KBM-7 (cell line): ENCODE measurements at regions not wholly inside any gene's neighbourhood (a gene's known extent, or its start where the extent isn't known, plus 50 kb on each side); places are given as distances from the start of the nearest gene placed in this dataset.

Source experiments
- DNase-seq: peaks from one replicate; pipeline ENCODE4 v3.0.0-alpha.2; 2015
- in situ Hi-C: fragments of 300-500 bp; cut with MboI; formaldehyde crosslinking; loops from 2 replicates; pipeline ENCODE4 v1.14.3; 2020; ENCODE audit warnings: low sequenced_read_pairs, low pct_unique_long_range_greater_than_20kb, mixed read lengths

GRCh38 chr1:199696225-199696624, 331.3 kb upstream of the NR5A2 start:
- DNase-seq, result no peak
- in situ Hi-C loops, result loop anchor here (25.0 kb wide), 2 partner anchors 591 to 791 kb away; no protein-coding TSS in a partner anchor

DNA sequence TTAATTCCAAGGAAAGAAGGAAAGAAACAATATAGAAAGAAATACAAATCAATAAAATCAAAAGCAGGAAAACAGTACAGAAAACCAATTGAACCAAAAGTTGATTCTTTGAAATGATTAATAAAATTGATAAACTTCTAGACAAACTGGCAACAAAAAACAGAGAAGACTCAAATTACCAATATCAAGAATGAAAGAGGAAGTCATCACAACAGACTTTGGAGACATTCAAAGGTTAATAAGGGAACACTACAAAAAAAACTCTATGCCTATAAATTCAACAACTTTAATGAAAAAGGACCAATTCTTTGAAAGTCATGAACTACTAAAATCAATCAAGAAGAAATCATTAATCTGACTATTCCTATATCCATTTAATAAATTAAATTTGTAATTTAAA, 329.3 kb upstream of the NR5A2 start:
- in situ Hi-C loops, result loop anchor here (25.0 kb wide), 2 partner anchors 589 to 789 kb away; no protein-coding TSS in a partner anchor
- peak; percentile 14 for DNase-seq

- in situ Hi-C loops, result no loop called here
These were observed 327.0 kb upstream of the NR5A2 start for GRCh38 chr1:199700551-199700950.

GRCh38 chr1:199701726-199702125, 325.8 kb upstream of the NR5A2 start:
- no peak for DNase-seq

More at GRCh38 chr1:199700551-199700950, 327.0 kb upstream of the NR5A2 start:
- no peak for DNase-seq

DNA sequence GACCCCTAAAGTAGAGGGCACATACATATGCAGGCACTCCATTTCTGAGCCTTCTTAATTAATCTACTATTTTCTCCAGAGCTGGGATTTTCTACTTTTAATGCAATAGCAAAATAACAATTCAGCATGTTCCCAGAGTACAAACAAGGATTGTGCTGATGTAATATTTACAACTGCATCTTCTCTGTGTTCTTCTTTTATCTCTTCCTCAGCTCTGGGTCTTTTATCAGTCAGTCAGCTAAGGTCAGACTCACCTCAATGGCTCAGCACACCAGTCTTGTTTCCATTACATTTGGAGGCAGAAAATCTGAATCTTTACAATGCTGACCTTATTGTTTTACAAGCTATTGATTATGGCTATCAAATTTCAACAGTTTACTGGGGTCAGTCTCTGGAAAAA, 323.3 kb upstream of the NR5A2 start:
- in situ Hi-C loops, result no loop called here
- DNase-seq, result no peak

More at GRCh38 chr1:199701726-199702125, 325.8 kb upstream of the NR5A2 start:
- in situ Hi-C loops, result no loop called here

GRCh38 chr1:199705825-199706224, 321.7 kb upstream of the NR5A2 start:
- in situ Hi-C loops, result no loop called here
- no peak for DNase-seq

- DNase-seq, result no peak
- in situ Hi-C loops, result no loop called here
These were observed 320.5 kb upstream of the NR5A2 start for GRCh38 chr1:199706826-199707606.

- in situ Hi-C loops, result no loop called here
- DNase-seq, result no peak
These were observed 316.5 kb upstream of the NR5A2 start for GRCh38 chr1:199710974-199711373.

- no peak for DNase-seq
- in situ Hi-C loops, result no loop called here
These were observed 310.8 kb upstream of the NR5A2 start for GRCh38 chr1:199716729-199717128.

DNA sequence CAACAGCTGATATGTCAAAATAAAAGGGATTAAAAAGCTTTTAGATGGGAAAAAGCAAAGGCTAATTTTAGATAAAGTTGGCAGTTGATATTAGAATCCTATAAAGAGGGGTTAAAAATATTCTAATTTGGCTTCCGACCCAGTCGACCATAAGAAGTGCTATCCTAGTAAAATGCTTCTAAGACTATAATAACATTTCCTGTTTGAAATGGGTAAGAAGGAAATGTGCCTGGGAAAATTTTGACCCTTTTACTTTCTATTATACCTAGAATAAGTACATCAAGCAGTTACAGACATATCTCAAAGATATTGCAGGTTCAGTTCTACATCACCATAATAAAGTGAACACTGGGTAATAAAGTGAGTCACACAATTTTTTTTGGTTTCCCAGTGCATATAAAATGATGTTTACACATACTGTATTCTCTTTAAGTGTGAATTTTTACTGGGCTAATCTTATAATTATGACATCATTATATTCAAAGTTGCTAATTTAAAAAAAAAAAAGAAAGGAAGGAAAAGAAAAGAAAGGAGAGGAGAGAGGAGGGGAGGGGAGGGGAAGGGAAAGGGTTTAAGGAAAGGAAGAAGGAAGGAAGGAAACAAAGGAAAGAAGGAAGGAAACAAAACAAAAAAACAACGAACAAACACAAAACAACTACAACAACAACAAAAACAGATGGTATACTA, 308.2 kb upstream of the NR5A2 start:
- DNase-seq, result no peak
- in situ Hi-C loops, result no loop called here

GRCh38 chr1:199720496-199720895, 307.0 kb upstream of the NR5A2 start:
- no peak for DNase-seq
- in situ Hi-C loops, result no loop called here

- DNase-seq, result no peak
- in situ Hi-C loops, result no loop called here
These were observed 306.5 kb upstream of the NR5A2 start for GRCh38 chr1:199721001-199721400.

- in situ Hi-C loops, result no loop called here
- DNase-seq, result no peak
These were observed 304.1 kb upstream of the NR5A2 start for GRCh38 chr1:199723250-199723956.

DNA sequence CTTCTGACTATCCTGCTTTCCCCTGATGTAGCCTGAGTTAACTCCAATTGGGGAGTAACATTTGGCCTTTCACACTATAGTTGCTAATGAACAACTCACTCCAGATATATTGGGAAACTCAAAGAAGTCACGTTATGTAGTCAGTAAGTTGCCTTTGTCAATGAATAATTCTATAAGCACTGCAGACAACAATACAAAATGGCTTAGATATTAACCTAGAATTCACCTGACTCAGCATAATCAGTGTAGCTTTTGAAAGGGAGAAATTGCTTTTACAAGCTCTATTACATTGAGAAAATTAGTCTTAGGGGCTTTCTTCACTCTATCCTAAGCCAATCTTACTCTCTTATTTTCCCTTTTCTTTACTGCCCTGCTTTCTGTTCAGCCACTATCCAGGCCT, 303.5 kb upstream of the NR5A2 start:
- no peak for DNase-seq
- in situ Hi-C loops, result no loop called here

DNA sequence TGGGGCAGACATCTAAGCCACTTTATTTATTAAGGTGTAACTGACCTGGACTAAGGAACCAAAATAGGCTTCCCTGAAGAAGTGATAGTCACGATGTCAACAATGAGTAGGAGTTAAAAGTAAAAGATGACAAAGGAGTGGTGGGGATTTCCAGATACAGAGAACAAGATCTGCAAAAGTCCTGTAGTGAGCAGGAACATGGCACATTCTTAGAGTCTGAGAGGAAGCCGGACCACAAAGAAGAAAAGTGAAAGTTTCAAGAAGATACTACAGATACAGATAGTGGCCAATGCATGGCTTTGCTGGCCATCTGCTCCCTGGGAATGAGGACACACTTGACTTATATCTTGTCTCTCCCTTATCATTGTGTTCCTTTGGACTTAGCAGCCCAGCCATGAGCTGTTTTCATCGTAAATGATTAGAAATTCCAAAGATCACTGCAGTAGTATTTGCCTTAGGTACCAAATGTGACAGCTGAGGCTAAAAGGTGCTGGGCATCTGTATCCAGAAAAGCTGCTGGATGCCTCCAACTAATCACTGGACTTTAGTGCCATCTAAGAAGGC, 302.4 kb upstream of the NR5A2 start:
- in situ Hi-C loops, result no loop called here
- no peak for DNase-seq

DNA sequence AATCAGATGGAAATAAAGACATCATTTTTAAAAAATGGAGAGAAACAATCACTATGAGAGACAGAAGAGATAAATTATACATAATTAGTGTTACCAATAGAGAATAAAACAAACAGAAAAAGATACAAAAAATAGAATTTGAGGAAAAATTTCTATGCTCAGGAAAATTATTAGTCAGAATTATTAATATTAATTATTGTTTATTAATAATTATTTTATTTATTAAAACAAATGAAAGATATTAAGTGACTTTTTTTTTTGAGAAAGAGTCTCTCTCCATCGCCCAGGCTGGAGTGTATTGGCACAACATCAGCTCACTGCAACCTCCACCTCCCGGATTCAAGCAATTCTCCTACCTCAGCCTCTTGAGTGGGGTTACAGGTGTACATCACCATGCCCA, 299.8 kb upstream of the NR5A2 start:
- in situ Hi-C loops, result no loop called here
- DNase-seq, result no peak

DNA sequence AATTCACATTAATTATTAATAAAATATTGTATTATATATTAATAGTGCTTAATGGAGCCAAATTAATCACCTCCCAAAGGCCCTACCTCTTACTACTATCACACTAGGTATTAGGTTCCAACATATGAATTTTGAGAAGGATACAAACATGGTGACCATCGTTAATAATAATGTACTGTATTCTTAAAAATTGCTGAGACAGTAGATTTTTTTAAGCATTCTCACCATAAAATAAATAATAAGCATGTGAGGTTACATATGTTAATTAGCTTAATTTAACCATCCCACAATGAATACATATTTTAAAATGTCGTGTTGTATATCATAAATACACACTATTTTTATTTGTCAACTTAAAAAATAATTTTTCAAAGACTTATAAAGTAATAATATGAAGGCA, 299.2 kb upstream of the NR5A2 start:
- no peak for DNase-seq
- in situ Hi-C loops, result no loop called here

GRCh38 chr1:199733125-199733524, 294.4 kb upstream of the NR5A2 start:
- in situ Hi-C loops, result no loop called here
- no peak for DNase-seq

DNA sequence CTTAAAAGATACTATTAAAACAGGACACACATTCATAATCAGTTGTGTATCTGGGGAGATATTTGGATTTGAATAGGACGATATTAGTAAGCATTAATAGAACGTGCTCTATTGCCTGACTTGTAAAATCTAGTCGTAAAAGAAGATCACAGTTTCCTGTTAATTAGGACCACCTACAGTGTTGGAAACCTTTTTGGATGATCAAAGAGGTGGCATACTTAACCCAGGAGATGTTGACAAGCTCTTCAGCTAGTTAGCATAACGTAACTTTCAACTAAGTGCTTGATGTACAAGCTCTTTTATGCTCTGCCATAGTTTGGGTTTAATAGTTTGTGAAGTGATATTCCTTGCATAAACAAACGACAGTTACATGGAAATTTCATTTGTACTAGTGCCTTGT, 293.3 kb upstream of the NR5A2 start:
- in situ Hi-C loops, result no loop called here
- DNase-seq, result no peak

DNA sequence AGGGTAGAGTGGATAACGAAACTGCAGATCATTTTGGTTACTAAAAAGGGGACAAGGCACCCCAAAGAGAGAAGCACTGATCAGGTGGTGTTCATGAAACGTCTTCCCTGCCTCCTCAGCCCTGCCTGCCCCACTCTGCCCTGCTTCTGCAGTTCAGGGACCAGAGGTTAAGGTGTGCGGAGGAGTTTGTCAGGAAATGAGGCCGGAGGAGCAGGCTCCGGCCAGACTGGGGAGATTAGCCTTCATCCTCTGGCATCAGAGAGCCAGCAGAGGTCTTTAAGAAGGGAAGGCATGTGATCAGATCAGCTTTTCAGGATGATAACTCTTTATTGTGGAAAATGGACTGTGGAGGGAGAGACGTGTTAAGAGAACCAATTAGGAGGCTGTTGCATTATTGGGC, 291.9 kb upstream of the NR5A2 start:
- no peak for DNase-seq
- in situ Hi-C loops, result no loop called here
